Activated naive CD4-positive, alpha-beta T cell (primary cell): ENCODE measurements at regions not wholly inside any gene's neighbourhood (a gene's known extent, or its start where the extent isn't known, plus 50 kb on each side); places are given as distances from the start of the nearest gene placed in this dataset.
"Not testable (repeated sequence)": the region's sequence is repeated elsewhere in the genome, so short reads cannot be mapped to it uniquely, and the experiment has no call there.

Experiments used
- DNase-seq, 4 experiments: peaks; one replicate each; lab custom pipeline; 2025; lab: John Stamatoyannopoulos, UW

GRCh38 chr2:17133052-17133671, 385.1 kb downstream of the RAD51AP2 start:
- no peak for DNase-seq

DNA sequence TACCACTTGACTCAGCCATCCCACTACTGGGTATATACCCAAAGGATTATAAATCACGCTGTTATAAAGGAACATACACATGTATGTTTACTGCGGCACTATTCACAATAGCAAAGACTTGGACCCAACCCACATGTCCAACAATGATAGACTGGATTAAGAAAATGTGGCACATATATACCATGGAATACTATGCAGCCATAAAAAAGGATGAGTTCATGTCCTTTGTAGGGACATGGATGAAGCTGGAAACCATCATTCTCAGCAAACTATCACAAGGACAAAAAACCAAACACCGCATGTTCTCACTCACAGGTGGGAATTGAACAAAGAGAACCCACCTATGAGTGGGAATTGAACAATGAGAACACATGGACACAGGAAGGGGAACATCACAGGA, 387.6 kb downstream of the RAD51AP2 start:
- DNase-seq, result not testable (repeated sequence)

DNA sequence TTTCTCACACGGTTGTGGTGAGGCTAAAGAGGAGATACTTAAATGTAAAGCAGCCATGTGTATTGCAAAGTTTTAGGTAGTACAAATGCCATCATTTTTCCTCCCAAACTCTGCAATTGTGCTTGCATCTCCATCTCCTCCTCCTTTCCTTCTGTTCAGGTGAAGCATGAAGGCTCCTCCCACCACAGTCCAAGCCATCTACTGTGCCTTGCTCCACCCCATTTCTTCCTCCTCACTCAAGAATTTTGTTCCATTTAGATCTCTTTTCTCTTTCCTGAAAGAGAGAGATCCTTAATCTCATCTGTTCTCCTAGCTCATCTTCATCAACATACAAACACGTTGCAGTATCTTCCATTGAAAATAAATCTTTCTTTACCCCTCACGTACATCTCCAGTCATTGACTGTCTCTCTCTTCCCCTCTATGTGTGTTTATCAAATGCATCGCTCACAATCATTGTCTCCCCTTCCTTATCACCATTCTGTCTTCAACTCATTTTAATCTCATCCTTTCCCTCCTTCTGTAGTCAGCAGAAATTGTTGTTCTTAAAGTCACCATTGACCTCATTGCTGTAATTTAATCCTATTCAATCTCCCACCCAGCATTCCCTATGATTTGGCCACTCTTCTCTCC, 392.1 kb downstream of the RAD51AP2 start:
- DNase-seq, result no peak

DNA sequence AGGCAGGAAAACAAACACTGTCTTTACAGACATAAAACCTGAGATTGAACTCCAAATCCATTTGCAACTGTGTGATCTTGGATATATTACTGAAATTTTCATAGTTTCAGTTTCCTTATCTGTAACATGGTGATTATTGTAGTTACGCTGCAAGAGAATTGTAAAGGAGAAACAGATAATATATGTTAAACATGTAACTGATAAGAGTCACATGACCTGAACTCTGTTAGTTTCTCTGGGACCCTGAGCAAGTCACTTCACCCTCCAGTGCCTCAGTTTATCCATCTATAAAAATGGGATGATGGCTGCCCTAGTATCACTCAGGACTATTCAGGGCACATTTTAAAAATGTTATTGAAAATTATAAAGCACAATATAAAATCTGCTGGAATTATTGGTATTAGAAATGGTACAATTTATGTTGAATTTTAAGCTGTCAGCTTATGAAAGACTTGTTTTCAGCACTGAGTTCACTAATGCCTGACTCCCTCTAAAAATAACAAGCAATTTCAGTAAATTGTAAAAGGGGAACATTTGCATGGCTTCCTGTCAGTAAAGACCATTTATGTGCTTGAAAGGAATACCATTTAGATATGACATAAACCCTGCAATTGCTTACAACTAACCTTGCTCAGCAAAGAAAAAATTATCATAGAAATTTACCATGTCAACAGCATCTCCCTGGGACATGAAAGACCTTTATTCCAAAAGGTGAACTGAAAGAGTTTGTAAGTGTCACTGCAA, 393.5 kb downstream of the RAD51AP2 start:
- no peak for DNase-seq

DNA sequence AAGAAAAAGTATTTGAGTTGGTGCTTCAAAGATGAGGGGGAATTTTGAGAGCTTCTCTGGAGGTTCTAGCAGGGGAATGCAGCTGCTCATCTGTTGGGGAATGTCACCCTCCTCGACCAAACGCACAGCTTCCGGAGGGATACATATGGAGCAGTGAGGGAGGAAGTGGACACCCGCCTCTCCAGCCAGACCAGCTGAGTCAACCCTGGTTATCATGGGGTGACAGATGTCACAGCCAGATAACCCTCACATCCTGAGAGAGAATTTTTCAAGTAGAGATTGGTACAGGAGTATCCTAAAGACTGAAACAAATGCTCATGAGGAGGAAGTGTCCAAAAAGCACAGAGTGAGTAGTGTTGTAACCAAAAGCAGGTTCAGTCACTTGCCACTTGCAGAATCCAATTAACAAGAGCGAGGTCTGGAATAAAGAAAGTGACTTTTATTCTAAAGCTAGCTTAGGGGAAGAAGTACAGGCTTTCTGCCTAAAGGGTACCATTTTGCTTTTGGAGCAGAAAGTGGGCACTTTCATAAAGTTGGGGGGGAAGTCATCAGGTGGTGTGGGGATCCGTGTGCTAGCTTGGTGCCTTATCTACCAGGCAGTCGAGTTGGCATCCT, 395.2 kb downstream of the RAD51AP2 start:
- no peak for DNase-seq

- no peak for DNase-seq
Measured at GRCh38 chr2:17115466-17115865, 402.8 kb downstream of the RAD51AP2 start.

DNA sequence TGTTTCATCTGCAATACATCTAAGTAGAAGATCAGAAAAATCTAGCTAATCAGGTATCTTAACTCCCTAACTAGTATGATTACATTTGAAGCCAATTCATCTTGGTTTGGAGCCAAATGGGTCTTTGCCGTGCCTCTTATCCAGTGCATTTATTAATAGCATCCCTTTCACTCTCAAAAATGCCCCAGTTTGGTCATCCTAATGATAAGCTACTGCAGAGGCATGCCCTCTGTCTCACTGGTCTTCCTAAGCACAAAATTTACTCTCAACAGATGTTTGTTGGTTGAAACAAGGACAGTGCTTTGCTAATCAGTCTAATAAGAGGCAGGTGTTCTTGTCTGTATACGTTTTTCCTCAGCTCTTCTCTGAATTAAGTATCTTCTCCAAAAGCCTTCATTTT, 403.2 kb downstream of the RAD51AP2 start:
- DNase-seq, result no peak

- no peak for DNase-seq
Measured at GRCh38 chr2:17107871-17108270, 410.4 kb downstream of the RAD51AP2 start.

DNA sequence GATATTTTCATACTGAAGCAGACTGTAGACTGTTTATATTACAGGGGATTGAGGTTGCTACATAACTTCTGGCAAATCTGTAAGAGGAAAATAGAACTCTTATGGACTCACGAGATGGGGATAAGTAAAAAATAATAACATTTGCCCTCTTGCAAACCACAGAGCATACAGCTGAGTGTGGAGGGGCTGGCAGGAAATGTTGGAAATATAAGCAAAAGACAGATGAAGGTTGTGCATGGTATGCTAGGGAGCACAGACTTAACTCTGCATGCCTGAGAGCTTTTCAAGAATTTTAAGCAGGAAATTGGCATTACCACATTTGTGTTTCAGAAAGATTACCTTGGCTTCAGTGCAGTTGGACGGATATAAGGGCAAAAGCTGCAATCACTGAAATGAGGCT, 411.1 kb downstream of the RAD51AP2 start:
- DNase-seq, result no peak

GRCh38 chr2:17106418-17106817, 411.8 kb downstream of the RAD51AP2 start:
- DNase-seq, result no peak

- no peak for DNase-seq
Measured at GRCh38 chr2:17104454-17104853, 413.8 kb downstream of the RAD51AP2 start.

DNA sequence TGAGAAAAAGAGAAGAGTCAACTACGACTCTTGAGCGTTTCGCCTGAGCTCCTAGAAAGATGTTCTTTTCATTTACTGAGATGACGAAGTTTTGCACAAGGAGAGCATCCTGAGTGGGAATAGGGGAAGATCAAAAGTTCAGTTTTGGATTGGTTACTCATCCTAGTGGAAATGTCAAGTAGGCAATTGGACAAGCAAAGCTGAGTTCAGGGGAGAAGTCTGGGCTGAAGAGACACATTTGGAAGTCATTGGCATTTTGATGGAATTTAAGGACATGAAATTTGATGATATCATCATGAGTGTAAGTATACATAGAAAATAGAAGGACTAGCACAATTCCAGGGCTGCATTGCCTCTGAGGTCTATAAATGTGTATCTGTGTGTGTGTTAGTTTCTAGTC, 416.6 kb downstream of the RAD51AP2 start:
- DNase-seq, result no peak

DNA sequence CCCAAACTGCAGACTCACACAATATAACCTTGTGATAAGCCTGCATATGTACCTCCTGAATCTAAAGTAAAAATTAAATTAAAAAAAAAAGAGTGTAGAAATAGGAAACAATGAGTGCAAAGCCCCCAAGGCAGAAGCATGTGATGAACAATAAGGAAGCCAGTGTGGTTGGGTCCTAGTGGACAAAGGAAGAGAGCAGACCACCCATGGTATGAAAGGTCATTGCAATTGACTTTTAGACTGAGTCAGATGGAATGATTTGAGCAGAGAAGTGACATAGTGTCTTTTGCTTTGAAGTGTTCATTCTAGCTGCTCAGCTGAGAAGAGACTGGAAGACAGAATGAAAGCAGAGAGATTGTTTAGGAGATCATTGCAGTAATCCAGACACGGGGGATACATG, 417.1 kb downstream of the RAD51AP2 start:
- no peak for DNase-seq

- no peak for DNase-seq
Measured at GRCh38 chr2:17095340-17095739, 422.9 kb downstream of the RAD51AP2 start.

DNA sequence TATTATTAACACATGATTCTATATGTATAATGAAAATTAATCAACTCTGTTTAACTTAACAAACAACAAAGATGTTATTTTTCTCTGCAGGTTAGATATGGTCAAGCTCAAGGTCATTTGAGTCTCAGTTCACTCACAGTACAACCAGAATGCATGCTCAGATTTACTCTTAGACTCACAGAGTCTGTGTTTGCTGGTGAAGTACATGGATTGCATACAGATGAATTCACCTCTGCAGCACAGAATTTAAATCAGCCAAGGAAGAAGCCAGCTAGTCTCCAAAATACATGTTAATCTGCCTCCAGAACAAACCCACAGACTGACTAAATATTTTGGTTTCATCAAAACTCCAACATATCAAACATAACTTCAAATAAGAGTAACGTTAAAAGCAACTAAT, 424.5 kb downstream of the RAD51AP2 start:
- DNase-seq, result no peak

GRCh38 chr2:17086990-17087389, 421.4 kb upstream of the CYRIA start:
- DNase-seq, result no peak

- DNase-seq, result no peak
Measured at GRCh38 chr2:17085546-17086202, 420.0 kb upstream of the CYRIA start.

- DNase-seq, result no peak
Measured at GRCh38 chr2:17084877-17085276, 419.2 kb upstream of the CYRIA start.

- no peak for DNase-seq
Measured at GRCh38 chr2:17083902-17084301, 418.3 kb upstream of the CYRIA start.

DNA sequence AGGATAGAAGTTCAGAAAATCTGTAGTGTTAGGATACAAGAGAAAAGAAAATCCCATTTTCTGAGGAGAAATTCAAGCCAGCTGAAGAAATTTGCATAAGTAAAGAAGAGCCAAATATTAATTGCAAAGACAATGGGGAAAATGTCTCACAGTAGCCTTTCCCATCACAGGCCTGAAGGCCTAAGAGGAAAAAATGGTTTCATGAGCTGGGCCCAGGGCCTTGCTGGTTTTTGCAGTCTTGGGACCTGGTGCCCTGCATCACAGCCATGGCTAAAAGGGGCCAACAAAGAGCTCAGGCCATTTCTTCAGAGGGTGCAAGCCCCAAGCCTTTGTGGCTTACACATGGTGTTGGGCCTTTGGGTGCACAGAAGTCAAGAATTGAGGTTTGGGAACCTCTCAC, 413.6 kb upstream of the CYRIA start:
- no peak for DNase-seq

- DNase-seq, result no peak
Measured at GRCh38 chr2:17076533-17076932, 410.9 kb upstream of the CYRIA start.

- no peak for DNase-seq
Measured at GRCh38 chr2:17070711-17071110, 405.1 kb upstream of the CYRIA start.
